GM13976 (cell line): ENCODE measurements at regions not wholly inside any gene's neighbourhood (a gene's known extent, or its start where the extent isn't known, plus 50 kb on each side); places are given as distances from the start of the nearest gene placed in this dataset.

ENCODE experiments used
- DNase-seq: peaks from one replicate; pipeline ENCODE4 v3.0.0; 2012; ENCODE audit warnings: low spot score
- in situ Hi-C: fragments of 300-500 bp; cut with MboI; formaldehyde crosslinking; loops from one replicate; pipeline ENCODE4 v1.12.0; 2022; ENCODE audit warnings: low sequenced_read_pairs, mixed read lengths, inconsistent platforms; ENCODE audit not compliant: unreplicated experiment
- TF ChIP-seq, protein P1 (sequence below): IDR thresholded peaks from 2 replicates; pipeline ENCODE4 v1.5.1; 2012; ENCODE audit warnings: borderline replicate concordance, mild to moderate bottlenecking; ENCODE audit not compliant: insufficient read depth; ENCODE audit errors: extremely low read depth, missing control alignments, control extremely low read depth

DNA sequence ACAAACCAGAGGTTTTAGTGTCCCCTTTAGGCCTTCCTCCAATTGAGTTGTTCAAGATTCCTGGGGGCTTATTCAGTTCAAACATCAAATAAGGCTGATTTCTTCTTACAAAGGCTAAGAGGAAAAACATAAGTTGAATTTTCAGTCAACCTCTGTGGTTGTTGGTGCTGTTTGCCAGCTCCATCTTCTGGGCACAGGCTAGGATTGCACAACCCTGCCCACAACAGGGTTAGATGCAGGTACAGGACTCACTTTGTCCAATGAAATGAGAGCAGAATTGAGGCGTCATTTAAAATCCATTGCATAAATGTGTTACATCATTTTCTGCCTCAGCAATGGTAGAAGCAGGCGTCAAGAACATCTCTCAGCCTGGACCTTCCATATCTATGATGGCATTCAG is 173.3 kb downstream of the PMP22 start:
- no peak for DNase-seq
- in situ Hi-C loops = loop anchor here (10.0 kb wide), 1 partner anchor 63 kb away; no protein-coding TSS in a partner anchor
- TF ChIP-seq, protein P1, sequence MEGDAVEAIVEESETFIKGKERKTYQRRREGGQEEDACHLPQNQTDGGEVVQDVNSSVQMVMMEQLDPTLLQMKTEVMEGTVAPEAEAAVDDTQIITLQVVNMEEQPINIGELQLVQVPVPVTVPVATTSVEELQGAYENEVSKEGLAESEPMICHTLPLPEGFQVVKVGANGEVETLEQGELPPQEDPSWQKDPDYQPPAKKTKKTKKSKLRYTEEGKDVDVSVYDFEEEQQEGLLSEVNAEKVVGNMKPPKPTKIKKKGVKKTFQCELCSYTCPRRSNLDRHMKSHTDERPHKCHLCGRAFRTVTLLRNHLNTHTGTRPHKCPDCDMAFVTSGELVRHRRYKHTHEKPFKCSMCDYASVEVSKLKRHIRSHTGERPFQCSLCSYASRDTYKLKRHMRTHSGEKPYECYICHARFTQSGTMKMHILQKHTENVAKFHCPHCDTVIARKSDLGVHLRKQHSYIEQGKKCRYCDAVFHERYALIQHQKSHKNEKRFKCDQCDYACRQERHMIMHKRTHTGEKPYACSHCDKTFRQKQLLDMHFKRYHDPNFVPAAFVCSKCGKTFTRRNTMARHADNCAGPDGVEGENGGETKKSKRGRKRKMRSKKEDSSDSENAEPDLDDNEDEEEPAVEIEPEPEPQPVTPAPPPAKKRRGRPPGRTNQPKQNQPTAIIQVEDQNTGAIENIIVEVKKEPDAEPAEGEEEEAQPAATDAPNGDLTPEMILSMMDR = no peak

GRCh38 chr17:15090533-15090932 is 174.6 kb downstream of the PMP22 start:
- in situ Hi-C loops = loop anchor here (10.0 kb wide), 1 partner anchor 64 kb away; no protein-coding TSS in a partner anchor
- TF ChIP-seq, protein P1 = no peak
- DNase-seq = no peak

DNA sequence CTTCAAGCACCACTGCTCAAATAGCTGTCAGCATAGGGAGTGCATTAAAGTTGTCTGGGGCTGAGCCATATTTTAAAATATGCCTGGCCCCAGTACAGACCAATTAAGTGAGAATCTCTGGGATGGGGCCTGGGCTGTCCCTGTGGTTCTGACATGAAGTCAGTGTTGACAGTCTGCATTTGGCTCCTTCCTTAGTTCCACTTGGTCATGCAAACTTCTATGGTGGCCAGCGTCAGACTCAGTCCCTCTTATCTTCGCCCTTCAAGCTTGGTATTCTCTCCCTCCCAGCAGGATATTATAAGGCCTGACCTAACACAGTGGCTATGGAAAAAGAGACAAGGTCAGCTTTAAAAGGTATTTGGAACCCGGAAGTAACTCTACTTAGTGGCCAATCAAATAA is 177.2 kb downstream of the PMP22 start:
- in situ Hi-C loops = no loop called here
- TF ChIP-seq, protein P1 = no peak
- no peak for DNase-seq

DNA sequence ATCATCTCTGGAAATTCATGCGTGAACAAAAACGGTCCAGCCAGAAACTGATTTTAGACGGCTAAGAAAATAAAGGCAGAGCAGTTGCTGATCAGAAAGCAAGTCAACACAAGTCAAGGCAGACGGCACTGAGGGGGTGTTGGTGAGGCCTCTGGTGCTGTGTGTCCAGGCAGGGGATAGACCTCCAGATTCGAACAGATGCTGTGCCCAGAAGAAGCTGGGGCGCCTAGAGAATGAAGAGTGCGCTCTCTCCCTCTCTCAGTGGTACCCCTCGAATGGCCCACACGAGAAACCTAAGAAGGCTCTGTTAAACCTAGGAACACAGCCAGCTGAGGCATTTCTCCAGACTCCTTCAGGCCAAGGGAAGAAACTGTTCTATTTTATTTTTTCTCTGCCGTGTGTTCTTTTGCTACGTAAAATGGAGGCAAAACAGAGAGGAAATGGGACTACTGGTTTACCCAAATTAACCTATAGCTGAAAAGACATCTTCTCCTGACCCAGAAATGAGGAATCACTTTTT is 178.3 kb downstream of the PMP22 start:
- in situ Hi-C loops = no loop called here
- TF ChIP-seq, protein P1 = no peak

DNA sequence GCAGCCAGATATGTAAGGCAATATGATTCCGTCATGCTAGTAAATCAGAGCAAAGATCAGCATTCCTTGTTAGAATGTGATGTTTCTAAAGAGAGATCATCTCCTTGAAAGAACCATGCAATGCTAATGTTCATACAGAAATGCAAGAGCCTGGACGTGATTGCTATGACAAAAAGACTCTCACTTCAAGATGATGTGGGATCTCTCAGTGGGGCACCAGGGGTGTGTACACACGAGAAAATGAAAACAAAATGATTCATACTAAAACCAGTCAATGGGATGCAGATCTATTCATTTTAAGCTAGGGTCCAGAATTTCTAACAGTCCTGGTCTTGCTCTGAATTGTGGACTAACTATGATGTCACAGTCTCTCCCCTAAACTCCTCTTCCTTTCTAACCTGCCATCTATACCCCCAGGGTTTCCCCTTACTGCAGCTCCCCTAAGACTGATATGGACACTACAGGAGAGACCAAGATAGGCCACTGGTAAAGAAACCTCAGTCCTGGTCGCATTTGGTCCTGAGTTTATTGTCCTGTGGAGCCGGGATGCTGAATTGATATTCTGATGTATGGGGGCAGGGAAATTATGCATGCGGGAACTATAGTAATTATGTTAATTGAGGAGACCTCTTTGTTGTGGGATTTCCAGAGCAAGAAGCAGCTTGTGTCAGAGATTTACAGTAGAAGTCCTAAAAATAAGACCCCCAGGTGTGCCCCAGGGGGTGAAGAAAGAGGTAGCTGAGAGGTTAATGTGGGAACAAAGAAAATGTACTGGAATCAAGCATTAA is 179.0 kb downstream of the PMP22 start:
- TF ChIP-seq, protein P1 = no peak
- no peak for DNase-seq
- in situ Hi-C loops = no loop called here

More for the DNA sequence above, 178.3 kb downstream of the PMP22 start:
- no peak for DNase-seq

DNA sequence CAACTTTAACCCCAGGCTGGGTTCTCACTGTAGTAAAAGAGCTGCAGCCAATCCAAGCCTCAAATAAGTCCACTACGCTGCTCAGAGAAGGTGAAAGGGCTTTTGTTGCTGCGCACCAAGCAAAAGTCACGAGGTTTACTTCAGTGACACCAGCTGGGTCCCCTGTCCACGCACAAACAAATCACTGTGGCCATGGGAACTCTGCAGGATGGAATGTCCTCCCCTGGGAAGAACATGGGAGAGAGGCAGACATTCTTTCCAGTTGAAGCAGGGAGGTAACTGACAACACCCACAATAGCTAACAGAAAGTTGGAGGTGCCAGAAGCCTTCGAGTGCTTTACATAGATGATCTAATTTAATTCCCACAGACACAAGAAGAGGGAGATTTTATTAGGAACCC is 181.9 kb downstream of the PMP22 start:
- in situ Hi-C loops = no loop called here
- DNase-seq = no peak
- TF ChIP-seq, protein P1 = no peak
